Epithelial cell of proximal tubule (primary cell): ENCODE measurements at regions not wholly inside any gene's neighbourhood (a gene's known extent, or its start where the extent isn't known, plus 50 kb on each side); places are given as distances from the start of the nearest gene placed in this dataset.

Source experiments
- DNase-seq: peaks from one replicate; pipeline ENCODE4 v3.0.0-alpha.2; 2011; ENCODE audit warnings: low read depth
- H3K4me3 ChIP-seq: 2 replicates; pipeline ENCODE4 v1.5.1; 2011; ENCODE audit warnings: low read depth, mild to moderate bottlenecking, low read length
- CTCF ChIP-seq: conservative IDR thresholded peaks from 2 replicates; pipeline ENCODE4 v1.5.1; 2012; ENCODE audit warnings: low read depth, mild to moderate bottlenecking, low read length

GRCh38 chr18:43574974-43575373 is 297.7 kb upstream of the SYT4 start:
- no peak for TF ChIP-seq CTCF
- no peak for DNase-seq
- no peak overlapping the region for H3K4me3 ChIP-seq

- no peak overlapping the region for H3K4me3 ChIP-seq
- TF ChIP-seq CTCF: no peak
- no peak for DNase-seq
Observed at GRCh38 chr18:43578211-43578610, 300.9 kb upstream of the SYT4 start.

GRCh38 chr18:43578706-43579105 is 301.4 kb upstream of the SYT4 start:
- no peak for DNase-seq

GRCh38 chr18:43581936-43582519 is 304.7 kb upstream of the SYT4 start:
- no peak overlapping the region for H3K4me3 ChIP-seq
- DNase-seq: no peak

More at GRCh38 chr18:43578706-43579105, 301.4 kb upstream of the SYT4 start:
- H3K4me3 ChIP-seq: no peak overlapping the region
- no peak for TF ChIP-seq CTCF

GRCh38 chr18:43587538-43588153 is 310.4 kb upstream of the SYT4 start:
- no peak for DNase-seq
- peak; percentile 78 for TF ChIP-seq CTCF
- no peak overlapping the region for H3K4me3 ChIP-seq

More at GRCh38 chr18:43581936-43582519, 304.7 kb upstream of the SYT4 start:
- no peak for TF ChIP-seq CTCF

DNA sequence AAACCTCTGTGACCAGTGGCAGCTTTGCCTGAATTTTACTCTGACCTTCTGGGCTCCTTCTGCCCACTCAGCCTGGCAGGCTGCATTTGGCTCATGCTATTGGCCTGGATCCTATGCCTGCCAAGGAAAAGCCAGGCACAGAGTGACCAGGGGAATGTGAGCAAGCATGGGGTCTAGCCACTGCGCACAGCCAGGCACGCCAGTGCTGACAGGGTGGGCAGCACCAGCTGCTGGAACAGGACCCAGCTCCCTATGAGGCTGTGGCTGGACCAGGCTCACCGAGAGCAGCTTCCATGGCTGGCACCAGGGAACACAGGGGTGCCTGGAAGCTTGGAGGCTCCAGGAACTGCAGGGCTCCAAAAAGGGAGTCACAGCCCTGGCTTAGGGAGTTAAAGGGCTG is 311.5 kb upstream of the SYT4 start:
- H3K4me3 ChIP-seq: no peak overlapping the region
- TF ChIP-seq CTCF: no peak

DNA sequence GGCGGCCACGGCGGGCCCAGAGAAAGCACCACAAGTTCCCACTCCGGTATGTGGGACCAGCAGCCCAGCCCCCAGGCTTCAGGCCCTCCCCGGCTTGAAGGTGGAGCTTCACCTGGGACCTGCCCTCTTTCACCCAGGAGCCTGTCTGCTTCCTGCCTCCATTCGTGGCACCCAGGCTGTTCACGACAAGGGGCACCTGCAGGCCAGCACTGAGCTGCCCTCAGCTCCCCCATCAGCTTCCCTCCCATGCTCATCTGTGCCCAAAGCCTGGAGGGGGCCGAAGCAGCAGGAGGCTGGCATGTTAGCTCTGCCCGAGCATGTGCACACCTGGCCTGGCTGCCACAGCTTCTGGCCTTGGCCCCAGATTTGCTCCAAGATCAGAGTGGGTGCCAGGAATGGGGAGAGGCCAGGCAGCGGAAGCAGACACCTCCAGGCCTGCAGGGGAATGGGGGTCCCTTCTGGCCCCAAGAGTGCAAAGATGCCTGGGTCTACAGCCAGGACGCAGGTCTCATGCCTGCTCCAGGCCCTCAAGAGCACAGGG is 312.4 kb upstream of the SYT4 start:
- TF ChIP-seq CTCF: no peak
- DNase-seq: no peak
- H3K4me3 ChIP-seq: no peak overlapping the region

More for the DNA sequence above, 311.5 kb upstream of the SYT4 start:
- DNase-seq: no peak
